ENCODE measurements at regions not wholly inside any gene's neighbourhood (a gene's known extent, or its start where the extent isn't known, plus 50 kb on each side); places are given as distances from the start of the nearest gene placed in this dataset.

GRCh38 chr3:154552338-154552737, 122.3 kb upstream of the GPR149 start:
- no peak for TF ChIP-seq CTCF (conservative IDR thresholded peaks at IDR 0.05; ENCODE audit: low read depth, low read length)
- no peak for DNase-seq (ENCODE audit: low read depth)
- no peak overlapping the region for H3K4me3 ChIP-seq (ENCODE audit: low read length)

DNA sequence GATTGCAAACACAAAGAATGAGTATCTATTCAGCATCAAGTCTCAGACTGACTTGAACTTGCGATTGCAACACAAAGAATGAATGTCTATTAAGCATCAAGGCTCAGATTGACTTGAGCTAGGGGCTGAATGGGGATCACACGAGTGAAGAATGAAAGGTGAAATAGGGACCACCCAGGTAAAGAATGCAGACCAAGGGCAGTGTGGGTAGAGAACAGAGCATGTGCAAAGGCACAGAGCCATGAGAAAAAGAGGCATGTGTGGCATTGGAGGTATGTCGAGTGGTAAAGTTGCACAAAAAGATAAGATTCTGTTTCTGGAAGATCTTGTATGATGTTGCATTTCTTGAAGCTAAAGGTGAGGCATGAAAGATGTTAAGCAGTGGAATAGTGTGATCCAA, 119.4 kb upstream of the GPR149 start:
- no peak for TF ChIP-seq CTCF (conservative IDR thresholded peaks at IDR 0.05; ENCODE audit: low read depth, low read length)
- H3K4me3 ChIP-seq (ENCODE audit: low read length) = no peak overlapping the region
- no peak for DNase-seq (ENCODE audit: low read depth)

- DNase-seq (ENCODE audit: low read depth) = no peak
- H3K4me3 ChIP-seq (ENCODE audit: low read length) = no peak overlapping the region
- no peak for TF ChIP-seq CTCF (conservative IDR thresholded peaks at IDR 0.05; ENCODE audit: low read depth, low read length)
Observed at GRCh38 chr3:154548341-154548740, 118.4 kb upstream of the GPR149 start.

DNA sequence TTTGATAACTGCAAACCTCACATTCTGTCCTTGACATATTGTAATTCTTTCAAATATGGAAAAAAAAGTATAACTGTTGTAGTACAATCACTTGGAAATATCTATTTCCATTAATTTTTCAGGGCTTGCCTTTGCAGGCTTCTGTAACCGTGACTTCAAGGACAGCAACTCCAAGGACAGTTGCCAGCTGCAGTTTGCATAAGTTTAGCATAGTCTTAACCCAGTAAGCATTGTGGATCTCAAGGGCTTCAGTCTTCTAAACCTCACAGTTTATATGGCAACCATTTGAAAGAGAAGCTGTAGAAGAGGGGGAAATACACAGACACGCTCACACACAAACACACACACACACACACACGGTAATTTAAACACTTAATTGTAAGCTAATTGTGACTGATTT, 112.8 kb upstream of the GPR149 start:
- H3K4me3 ChIP-seq (ENCODE audit: low read length) = no peak overlapping the region
- DNase-seq (ENCODE audit: low read depth) = no peak
- no peak for TF ChIP-seq CTCF (conservative IDR thresholded peaks at IDR 0.05; ENCODE audit: low read depth, low read length)

GRCh38 chr3:154540950-154541604, 111.1 kb upstream of the GPR149 start:
- no peak overlapping the region for H3K4me3 ChIP-seq (ENCODE audit: low read length)
- TF ChIP-seq CTCF (conservative IDR thresholded peaks at IDR 0.05; ENCODE audit: low read depth, low read length) = no peak
- DNase-seq (ENCODE audit: low read depth) = no peak

- no peak for DNase-seq (ENCODE audit: low read depth)
- no peak for TF ChIP-seq CTCF (conservative IDR thresholded peaks at IDR 0.05; ENCODE audit: low read depth, low read length)
- no peak overlapping the region for H3K4me3 ChIP-seq (ENCODE audit: low read length)
Observed at GRCh38 chr3:154538566-154539360, 108.8 kb upstream of the GPR149 start.

DNA sequence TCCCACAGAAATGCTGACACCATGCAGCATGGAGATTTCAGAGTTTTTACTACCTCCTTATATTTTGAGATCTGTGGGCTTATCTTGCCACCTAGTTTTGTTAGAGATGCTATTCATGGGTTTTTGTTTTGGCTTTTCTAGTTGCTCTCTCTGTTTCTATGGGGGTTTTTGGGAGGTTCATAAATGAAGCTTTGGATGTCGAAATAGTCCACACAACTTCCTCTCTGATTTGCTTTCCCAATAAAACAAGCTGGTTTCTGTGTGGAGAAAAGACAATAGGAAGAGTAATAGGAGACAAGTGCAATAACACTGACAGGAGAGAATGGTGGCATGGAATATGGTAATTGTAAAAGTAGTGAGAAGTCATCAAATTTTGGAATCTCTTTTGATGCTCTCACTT, 106.8 kb upstream of the GPR149 start:
- no peak overlapping the region for H3K4me3 ChIP-seq (ENCODE audit: low read length)
- no peak for DNase-seq (ENCODE audit: low read depth)
- no peak for TF ChIP-seq CTCF (conservative IDR thresholded peaks at IDR 0.05; ENCODE audit: low read depth, low read length)
